Suprapubic skin (tissue), 3 donors: ENCODE measurements at regions not wholly inside any gene's neighbourhood (a gene's known extent, or its start where the extent isn't known, plus 50 kb on each side); places are given as distances from the start of the nearest gene placed in this dataset.

Source experiments
- EP300 ChIP-seq: sonication (generic); formaldehyde crosslinking; IDR thresholded peaks from one replicate; pipeline ENCODE4 v1.6.1; 2017; ENCODE audit warnings: antibody characterized with exemption
- POLR2A ChIP-seq, 2 donors: fragments of 450-650 bp; IDR thresholded peaks; one replicate each; pipeline ENCODE4 v1.6.1; 2017; ENCODE audit warnings: antibody characterized with exemption in 2 of 2, mild to moderate bottlenecking in 2 of 2, moderate library complexity in 2 of 2
- TF ChIP-seq, protein P1 (sequence below), 2 donors: fragments of 200-600 bp in 1 of 2; fragments of 450-650 bp in 1 of 2; sonication (generic) in 1 of 2; IDR thresholded peaks; one replicate each; pipeline ENCODE4 v1.5.1; 2016 to 2019; ENCODE audit warnings: antibody characterized with exemption in 2 of 2, mild to moderate bottlenecking in 1 of 2, moderate library complexity in 1 of 2

DNA sequence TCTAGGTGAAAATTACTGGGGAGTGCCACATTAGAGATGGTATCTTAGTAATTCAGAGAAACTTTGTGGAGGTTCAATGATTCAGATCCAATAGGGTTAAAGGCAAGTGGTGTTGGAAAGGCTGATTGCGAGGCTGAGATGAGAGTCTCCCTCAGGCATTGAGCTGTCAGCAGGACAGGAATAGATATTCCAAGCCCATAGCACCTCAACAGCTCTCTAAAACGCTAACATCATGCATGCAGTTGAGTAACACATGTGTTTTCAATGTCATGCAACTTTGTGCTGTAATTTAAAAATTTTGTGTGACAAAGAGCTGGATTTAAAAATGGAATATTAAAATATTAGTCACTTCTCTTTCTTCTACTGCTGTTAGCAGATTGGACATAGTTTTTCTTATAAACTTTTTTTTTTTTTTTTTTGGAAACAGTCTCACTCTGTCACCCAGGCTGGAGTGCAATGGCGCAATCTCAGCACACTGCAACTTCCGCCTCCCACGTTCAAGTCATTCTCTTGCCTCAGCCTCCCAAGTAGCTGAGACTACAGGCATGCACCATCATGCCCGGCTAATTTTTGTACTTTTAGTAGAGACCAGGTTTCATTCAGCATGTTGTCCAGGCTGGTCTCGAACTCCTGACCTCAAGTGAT lies 173.5 kb upstream of the C1QTNF7 start:
- TF ChIP-seq, protein P1, sequence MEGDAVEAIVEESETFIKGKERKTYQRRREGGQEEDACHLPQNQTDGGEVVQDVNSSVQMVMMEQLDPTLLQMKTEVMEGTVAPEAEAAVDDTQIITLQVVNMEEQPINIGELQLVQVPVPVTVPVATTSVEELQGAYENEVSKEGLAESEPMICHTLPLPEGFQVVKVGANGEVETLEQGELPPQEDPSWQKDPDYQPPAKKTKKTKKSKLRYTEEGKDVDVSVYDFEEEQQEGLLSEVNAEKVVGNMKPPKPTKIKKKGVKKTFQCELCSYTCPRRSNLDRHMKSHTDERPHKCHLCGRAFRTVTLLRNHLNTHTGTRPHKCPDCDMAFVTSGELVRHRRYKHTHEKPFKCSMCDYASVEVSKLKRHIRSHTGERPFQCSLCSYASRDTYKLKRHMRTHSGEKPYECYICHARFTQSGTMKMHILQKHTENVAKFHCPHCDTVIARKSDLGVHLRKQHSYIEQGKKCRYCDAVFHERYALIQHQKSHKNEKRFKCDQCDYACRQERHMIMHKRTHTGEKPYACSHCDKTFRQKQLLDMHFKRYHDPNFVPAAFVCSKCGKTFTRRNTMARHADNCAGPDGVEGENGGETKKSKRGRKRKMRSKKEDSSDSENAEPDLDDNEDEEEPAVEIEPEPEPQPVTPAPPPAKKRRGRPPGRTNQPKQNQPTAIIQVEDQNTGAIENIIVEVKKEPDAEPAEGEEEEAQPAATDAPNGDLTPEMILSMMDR (IDR thresholded peaks at IDR 0.05) = no peak
- no peak for TF ChIP-seq EP300
- TF ChIP-seq POLR2A (IDR thresholded peaks at IDR 0.05) = no peak
